HepG2 (cell line): ENCODE measurements at regions not wholly inside any gene's neighbourhood (a gene's known extent, or its start where the extent isn't known, plus 50 kb on each side); places are given as distances from the start of the nearest gene placed in this dataset.

Experiments used
- ARID3A ChIP-seq: IDR thresholded peaks from 2 replicates; pipeline ENCODE4 v1.6.1; 2012; ENCODE audit warnings: low read depth, low read length, improper control_type of control experiment
- MIXL1 ChIP-seq: IDR thresholded peaks from 2 replicates; pipeline ENCODE4 v1.6.1; 2016
- POLR2AphosphoS5 ChIP-seq: IDR thresholded peaks from 2 replicates; pipeline ENCODE4 v1.6.1; 2012; ENCODE audit warnings: low read depth, low read length
- RERE ChIP-seq: IDR thresholded peaks from 2 replicates; pipeline ENCODE4 v1.6.1; 2016; ENCODE audit warnings: low read depth, missing genetic modification reagents, missing compliant biosample characterization
- TIGD3 ChIP-seq: sonication (generic); formaldehyde crosslinking; IDR thresholded peaks from 2 replicates; pipeline ENCODE4 v1.5.1; 2020; ENCODE audit warnings: mild to moderate bottlenecking, missing genetic modification reagents, borderline replicate concordance
- ZNF670 ChIP-seq: sonication (generic); formaldehyde crosslinking; IDR thresholded peaks from 2 replicates; pipeline ENCODE4 v1.8.0; 2022; ENCODE audit warnings: mild to moderate bottlenecking, missing genetic modification reagents, borderline replicate concordance

GRCh38 chr10:89074120-89074519, 83.5 kb downstream of the FAS start (continued):
- TF ChIP-seq RERE (no peak), ZNF670 (no peak), TIGD3 (CRISPR knock-in tag) (no peak), POLR2AphosphoS5 (no peak), ARID3A (no peak), MIXL1 (CRISPR knock-in tag) (no peak)
